Thoracic aorta (tissue), 2 donors: ENCODE measurements at regions not wholly inside any gene's neighbourhood (a gene's known extent, or its start where the extent isn't known, plus 50 kb on each side); places are given as distances from the start of the nearest gene placed in this dataset.

ENCODE experiments used
- ATAC-seq: fragments of 150-250 bp; one replicate; pipeline ENCODE4 v1.8.0; 2017; ENCODE audit warnings: low read depth; ENCODE audit not compliant: insufficient number of reproducible peaks, low FRiP score
- DNase-seq: peaks from one replicate; pipeline ENCODE4 v3.0.0-alpha.2; 2020; ENCODE audit warnings: low spot score
- H3K27ac ChIP-seq, 2 donors: fragments of 200-600 bp; sonication (generic); 1 replicate in 1 of 2; 2 replicates in 1 of 2; pipeline ENCODE4 v1.5.1; 2016; ENCODE audit warnings: mild to moderate bottlenecking in 2 of 2, moderate library complexity in 2 of 2
- H3K27me3 ChIP-seq: fragments of 200-600 bp; sonication (generic); replicated peaks from 2 replicates; pipeline ENCODE4 v1.6.0; 2016; ENCODE audit warnings: mild to moderate bottlenecking; ENCODE audit not compliant: insufficient read depth
- H3K36me3 ChIP-seq: fragments of 200-600 bp; sonication (generic); one replicate; pipeline ENCODE4 v1.5.1; 2016
- H3K4me1 ChIP-seq, 2 donors: fragments of 200-600 bp; sonication (generic); 1 replicate in 1 of 2; 2 replicates in 1 of 2; pipeline versions ENCODE4 v1.5.1 to v1.6.0; 2016; ENCODE audit warnings: low read depth in 2 of 2, mild to moderate bottlenecking in 1 of 2; ENCODE audit not compliant: control insufficient read depth in 1 of 2
- H3K4me3 ChIP-seq: fragments of 200-600 bp; sonication (generic); 2 replicates; pipeline ENCODE4 v1.5.1; 2016; ENCODE audit warnings: mild to moderate bottlenecking
- H3K9me3 ChIP-seq: fragments of 200-600 bp; sonication (generic); 2 replicates; pipeline ENCODE4 v1.5.1; 2016
- TF ChIP-seq, protein P1 (sequence below): fragments of 200-600 bp; sonication (generic); IDR thresholded peaks from one replicate; pipeline ENCODE4 v1.5.1; 2019; ENCODE audit warnings: antibody characterized with exemption

GRCh38 chr11:129292092-129292491 lies 83.6 kb upstream of the BARX2 start:
- no peak for DNase-seq
- TF ChIP-seq, protein P1, sequence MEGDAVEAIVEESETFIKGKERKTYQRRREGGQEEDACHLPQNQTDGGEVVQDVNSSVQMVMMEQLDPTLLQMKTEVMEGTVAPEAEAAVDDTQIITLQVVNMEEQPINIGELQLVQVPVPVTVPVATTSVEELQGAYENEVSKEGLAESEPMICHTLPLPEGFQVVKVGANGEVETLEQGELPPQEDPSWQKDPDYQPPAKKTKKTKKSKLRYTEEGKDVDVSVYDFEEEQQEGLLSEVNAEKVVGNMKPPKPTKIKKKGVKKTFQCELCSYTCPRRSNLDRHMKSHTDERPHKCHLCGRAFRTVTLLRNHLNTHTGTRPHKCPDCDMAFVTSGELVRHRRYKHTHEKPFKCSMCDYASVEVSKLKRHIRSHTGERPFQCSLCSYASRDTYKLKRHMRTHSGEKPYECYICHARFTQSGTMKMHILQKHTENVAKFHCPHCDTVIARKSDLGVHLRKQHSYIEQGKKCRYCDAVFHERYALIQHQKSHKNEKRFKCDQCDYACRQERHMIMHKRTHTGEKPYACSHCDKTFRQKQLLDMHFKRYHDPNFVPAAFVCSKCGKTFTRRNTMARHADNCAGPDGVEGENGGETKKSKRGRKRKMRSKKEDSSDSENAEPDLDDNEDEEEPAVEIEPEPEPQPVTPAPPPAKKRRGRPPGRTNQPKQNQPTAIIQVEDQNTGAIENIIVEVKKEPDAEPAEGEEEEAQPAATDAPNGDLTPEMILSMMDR = no peak
- Histone ChIP-seq H3K27ac (no peak overlapping the region), H3K36me3 (no peaks in the 10 kb centered on the region), H3K9me3 (no peaks in the 10 kb centered on the region), H3K4me3 (no peak overlapping the region), H3K4me1 (no peaks in the 10 kb centered on the region), H3K27me3 (no peaks in the 10 kb centered on the region)
- no peak for ATAC-seq

DNA sequence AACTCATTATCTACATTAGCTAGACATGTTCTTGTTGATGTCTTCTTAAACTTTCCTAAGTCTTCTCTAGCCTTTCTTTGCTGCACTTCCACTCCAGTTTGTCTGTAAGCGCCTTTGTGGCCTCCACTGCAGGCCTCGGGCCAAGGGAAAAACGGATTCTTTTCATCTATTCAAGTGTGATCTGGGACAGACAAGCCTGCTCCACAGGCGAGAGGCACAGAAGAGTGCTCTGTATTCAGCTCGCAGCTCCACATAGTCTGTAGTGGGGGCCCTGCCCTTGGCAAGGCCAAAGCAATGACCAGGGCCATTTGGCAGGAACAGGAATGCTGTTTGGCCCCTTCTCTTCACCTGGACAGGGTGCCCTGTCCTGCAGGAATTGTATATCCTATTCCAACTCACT lies 84.1 kb upstream of the BARX2 start:
- H3K9me3 ChIP-seq = no peaks in the 10 kb centered on the region
- ATAC-seq (no peak), DNase-seq (no peak)
- H3K27me3 ChIP-seq = no peaks in the 10 kb centered on the region
- TF ChIP-seq, protein P1 = no peak
- no peaks in the 10 kb centered on the region for H3K36me3 ChIP-seq
- H3K27ac ChIP-seq = no peak overlapping the region
- H3K4me1 ChIP-seq = no peaks in the 10 kb centered on the region
- no peak overlapping the region for H3K4me3 ChIP-seq

- no peaks in the 10 kb centered on the region for H3K36me3 ChIP-seq
- H3K9me3 ChIP-seq = no peaks in the 10 kb centered on the region
- ATAC-seq (no peak), DNase-seq (no peak)
- H3K4me3 ChIP-seq = no peak overlapping the region
- TF ChIP-seq, protein P1 = no peak
- no peaks in the 10 kb centered on the region for H3K4me1 ChIP-seq
- no peaks in the 10 kb centered on the region for H3K27me3 ChIP-seq
- H3K27ac ChIP-seq = no peak overlapping the region
These were observed 84.7 kb upstream of the BARX2 start for GRCh38 chr11:129290966-129291365.

GRCh38 chr11:129289350-129290040 lies 86.2 kb upstream of the BARX2 start:
- H3K9me3 ChIP-seq = no peaks in the 10 kb centered on the region
- no peak for DNase-seq
- H3K4me3 ChIP-seq = no peak overlapping the region
- no peak overlapping the region for H3K27ac ChIP-seq
- H3K4me1 ChIP-seq = no peaks in the 10 kb centered on the region
- ATAC-seq = no peak
- no peaks in the 10 kb centered on the region for H3K36me3 ChIP-seq
- no peaks in the 10 kb centered on the region for H3K27me3 ChIP-seq
- TF ChIP-seq, protein P1 = no peak

GRCh38 chr11:129287920-129288319 lies 87.7 kb upstream of the BARX2 start:
- Histone ChIP-seq H3K9me3 (no peaks in the 10 kb centered on the region), H3K4me3 (no peak overlapping the region), H3K36me3 (no peaks in the 10 kb centered on the region), H3K27ac (no peak overlapping the region), H3K27me3 (no peaks in the 10 kb centered on the region), H3K4me1 (no peaks in the 10 kb centered on the region)
- ATAC-seq = no peak
- TF ChIP-seq, protein P1 = no peak
- no peak for DNase-seq
